OCI-LY1 (cell line): ENCODE measurements at regions not wholly inside any gene's neighbourhood (a gene's known extent, or its start where the extent isn't known, plus 50 kb on each side); places are given as distances from the start of the nearest gene placed in this dataset.

Experiments used
- H2AFZ ChIP-seq: fragments of 200-600 bp; sonication (generic), shearing (Covaris generic); 2 replicates; pipeline ENCODE4 v1.6.0; 2014; ENCODE audit warnings: antibody characterized with exemption, mild to moderate bottlenecking, low read length
- H3F3A ChIP-seq: fragments of 200-600 bp; sonication (generic), shearing (Covaris generic); 2 replicates; pipeline ENCODE4 v1.6.0; 2014; ENCODE audit warnings: mild to moderate bottlenecking, antibody characterized with exemption, low read length, moderate library complexity; ENCODE audit not compliant: insufficient read depth
- H3K27ac ChIP-seq: fragments of 200-600 bp; sonication (generic); 2 replicates; pipeline ENCODE4 v1.5.1; 2014; ENCODE audit warnings: low read length, mixed run types, mild to moderate bottlenecking, low read depth; ENCODE audit not compliant: poor library complexity, severe bottlenecking
- H3K27me3 ChIP-seq: fragments of 200-600 bp; sonication (generic); 2 replicates; pipeline ENCODE4 v1.6.0; 2014; ENCODE audit warnings: antibody characterized with exemption, mild to moderate bottlenecking, low read length, moderate library complexity; ENCODE audit not compliant: insufficient read depth
- H3K36me3 ChIP-seq: fragments of 200-600 bp; sonication (generic); 2 replicates; pipeline ENCODE4 v1.6.1; 2014; ENCODE audit warnings: mild to moderate bottlenecking, antibody characterized with exemption, low read length, moderate library complexity, mixed read lengths; ENCODE audit not compliant: insufficient read depth
- H3K4me1 ChIP-seq: fragments of 200-600 bp; sonication (generic); 2 replicates; pipeline ENCODE4 v1.5.1; 2014; ENCODE audit warnings: mild to moderate bottlenecking, low read length, moderate library complexity; ENCODE audit not compliant: insufficient read depth, severe bottlenecking
- H3K4me2 ChIP-seq: fragments of 200-600 bp; sonication (generic), shearing (Covaris generic); 2 replicates; pipeline ENCODE4 v1.6.1; 2014; ENCODE audit warnings: low read length
- H3K4me3 ChIP-seq: fragments of 200-600 bp; sonication (generic); 2 replicates; pipeline ENCODE4 v1.5.1; 2014; ENCODE audit warnings: low read length, low read depth, mild to moderate bottlenecking, mixed read lengths; ENCODE audit not compliant: poor library complexity, severe bottlenecking
- H3K79me2 ChIP-seq: fragments of 200-600 bp; shearing (Covaris generic); 2 replicates; pipeline ENCODE4 v1.6.1; 2016; ENCODE audit warnings: mixed run types, low read length, mixed read lengths; ENCODE audit not compliant: insufficient read depth
- H3K9ac ChIP-seq: fragments of 200-600 bp; sonication (generic), shearing (Covaris generic); 2 replicates; pipeline ENCODE4 v1.6.1; 2014; ENCODE audit warnings: mild to moderate bottlenecking, low read length, mixed read lengths
- H3K9me2 ChIP-seq: fragments of 200-600 bp; sonication (generic), shearing (Covaris generic); 2 replicates; pipeline ENCODE4 v1.6.1; 2014; ENCODE audit warnings: low read depth, mild to moderate bottlenecking, low read length, mixed read lengths
- H3K9me3 ChIP-seq: fragments of 200-600 bp; shearing (Covaris generic); 2 replicates; pipeline ENCODE4 v1.6.1; 2014; ENCODE audit warnings: low read length, mixed read lengths
- H4K20me1 ChIP-seq: fragments of 200-600 bp; sonication (generic), shearing (Covaris generic); 2 replicates; pipeline ENCODE4 v1.6.0; 2016; ENCODE audit warnings: mild to moderate bottlenecking, low read length; ENCODE audit not compliant: insufficient read depth
- EZH2 ChIP-seq: fragments of 200-600 bp; sonication (generic), shearing (Covaris generic); IDR thresholded peaks from 2 replicates; pipeline ENCODE4 v1.8.0; 2017; ENCODE audit warnings: borderline replicate concordance, mixed run types, mild to moderate bottlenecking, antibody characterized with exemption, low read length, moderate library complexity, mixed read lengths
- TF ChIP-seq, protein P1 (sequence below): fragments of 200-600 bp; sonication (generic), shearing (Covaris generic); IDR thresholded peaks from 2 replicates; pipeline ENCODE4 v1.5.1; 2017; ENCODE audit warnings: mild to moderate bottlenecking, antibody characterized with exemption, low read length, moderate library complexity, mixed read lengths

DNA sequence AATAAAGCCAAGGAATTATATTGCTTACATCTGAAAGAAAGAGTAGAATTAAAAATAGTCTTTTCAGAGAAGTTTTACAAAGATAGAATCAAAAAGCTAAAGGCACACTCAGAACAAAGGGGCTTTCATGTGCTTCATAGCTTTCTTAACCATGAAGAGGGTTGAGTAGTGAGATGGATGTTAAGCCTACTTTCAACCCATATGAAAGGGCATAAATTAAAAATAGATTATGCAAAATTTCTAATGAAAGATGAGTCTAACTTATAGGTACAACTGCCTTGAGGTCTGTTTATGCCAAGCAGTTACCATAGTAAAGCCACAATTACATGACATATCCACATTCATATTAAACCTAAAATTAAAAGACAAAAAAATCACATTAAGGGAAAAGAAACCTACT is 223.3 kb upstream of the ARHGEF26 start:
- no peak for TF ChIP-seq EZH2
- TF ChIP-seq, protein P1, sequence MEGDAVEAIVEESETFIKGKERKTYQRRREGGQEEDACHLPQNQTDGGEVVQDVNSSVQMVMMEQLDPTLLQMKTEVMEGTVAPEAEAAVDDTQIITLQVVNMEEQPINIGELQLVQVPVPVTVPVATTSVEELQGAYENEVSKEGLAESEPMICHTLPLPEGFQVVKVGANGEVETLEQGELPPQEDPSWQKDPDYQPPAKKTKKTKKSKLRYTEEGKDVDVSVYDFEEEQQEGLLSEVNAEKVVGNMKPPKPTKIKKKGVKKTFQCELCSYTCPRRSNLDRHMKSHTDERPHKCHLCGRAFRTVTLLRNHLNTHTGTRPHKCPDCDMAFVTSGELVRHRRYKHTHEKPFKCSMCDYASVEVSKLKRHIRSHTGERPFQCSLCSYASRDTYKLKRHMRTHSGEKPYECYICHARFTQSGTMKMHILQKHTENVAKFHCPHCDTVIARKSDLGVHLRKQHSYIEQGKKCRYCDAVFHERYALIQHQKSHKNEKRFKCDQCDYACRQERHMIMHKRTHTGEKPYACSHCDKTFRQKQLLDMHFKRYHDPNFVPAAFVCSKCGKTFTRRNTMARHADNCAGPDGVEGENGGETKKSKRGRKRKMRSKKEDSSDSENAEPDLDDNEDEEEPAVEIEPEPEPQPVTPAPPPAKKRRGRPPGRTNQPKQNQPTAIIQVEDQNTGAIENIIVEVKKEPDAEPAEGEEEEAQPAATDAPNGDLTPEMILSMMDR = no peak
- no peaks in the 10 kb centered on the region for H3F3A ChIP-seq
- H3K27ac ChIP-seq = no peak overlapping the region

DNA sequence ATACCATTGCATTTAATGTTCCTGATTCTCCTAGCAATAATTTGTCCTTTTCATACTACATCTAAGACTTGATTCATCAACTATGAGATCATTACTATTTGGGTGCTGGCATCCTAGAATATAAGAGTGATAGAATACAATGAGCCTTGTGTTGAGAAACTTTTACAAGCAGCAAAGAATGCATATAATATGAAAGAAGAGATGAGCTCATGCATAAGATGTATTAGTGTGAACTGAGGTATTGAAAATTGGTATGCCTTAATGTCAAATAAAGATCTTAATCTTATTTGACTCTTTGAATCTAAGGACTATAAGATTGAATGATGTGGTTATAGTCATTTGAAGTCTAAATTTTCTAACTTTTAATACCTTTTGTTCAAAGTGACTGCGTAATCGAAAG is 220.0 kb upstream of the ARHGEF26 start:
- Histone ChIP-seq H3K36me3 (no peaks in the 10 kb centered on the region), H3K4me1 (no peaks in the 10 kb centered on the region), H2AFZ (no peak overlapping the region), H4K20me1 (0 out of 2 replicates have a peak, but pooled peaks cover 3% of the 10 kb centered on the region), H3K4me2 (no peak overlapping the region), H3K9me3 (no peaks in the 10 kb centered on the region), H3K79me2 (no peaks in the 10 kb centered on the region), H3K9ac (no peak overlapping the region), H3K4me3 (no peak overlapping the region), H3K27me3 (no peaks in the 10 kb centered on the region), H3K27ac (no peak overlapping the region), H3F3A (no peaks in the 10 kb centered on the region), H3K9me2 (no peaks in the 10 kb centered on the region)
- TF ChIP-seq, protein P1 = no peak
- TF ChIP-seq EZH2 = no peak

More for the DNA sequence above, 223.3 kb upstream of the ARHGEF26 start:
- no peaks in the 10 kb centered on the region for H3K4me1 ChIP-seq
- no peaks in the 10 kb centered on the region for H3K79me2 ChIP-seq
- no peaks in the 10 kb centered on the region for H3K9me2 ChIP-seq
- H3K36me3 ChIP-seq = no peaks in the 10 kb centered on the region
- no peak overlapping the region for H3K4me2 ChIP-seq
- H2AFZ ChIP-seq = no peak overlapping the region
- no peak overlapping the region for H3K9ac ChIP-seq
- H3K27me3 ChIP-seq = no peaks in the 10 kb centered on the region
- 0 out of 2 replicates have a peak, but pooled peaks cover 3% of the 10 kb centered on the region for H4K20me1 ChIP-seq
- H3K9me3 ChIP-seq = no peaks in the 10 kb centered on the region
- no peak overlapping the region for H3K4me3 ChIP-seq

DNA sequence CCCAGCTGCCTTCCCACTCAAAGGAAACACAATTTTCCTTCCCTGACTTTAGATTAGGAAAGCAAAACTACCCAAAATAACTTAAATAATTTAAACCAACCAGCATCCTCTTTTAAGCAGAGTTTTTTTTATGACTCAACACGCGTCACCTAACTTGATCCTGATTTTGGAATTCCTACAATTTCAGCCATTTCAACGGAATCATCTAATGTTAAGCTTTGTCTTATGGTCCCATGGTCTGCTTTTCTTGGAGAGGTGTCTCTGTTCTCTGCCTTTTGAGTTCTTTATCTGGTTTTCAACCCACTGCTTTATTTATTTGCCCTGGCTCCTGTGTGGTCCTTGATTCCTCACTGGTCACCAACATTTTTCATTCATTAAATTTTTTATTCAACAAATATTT is 219.2 kb upstream of the ARHGEF26 start:
- no peak overlapping the region for H3K9ac ChIP-seq
- no peak for TF ChIP-seq EZH2
- TF ChIP-seq, protein P1 = no peak

More for the DNA sequence above, 219.2 kb upstream of the ARHGEF26 start:
- no peaks in the 10 kb centered on the region for H3K9me2 ChIP-seq
- 0 out of 2 replicates have a peak, but pooled peaks cover 3% of the 10 kb centered on the region for H4K20me1 ChIP-seq
- H3K27me3 ChIP-seq = no peaks in the 10 kb centered on the region
- no peak overlapping the region for H2AFZ ChIP-seq
- H3K4me1 ChIP-seq = no peaks in the 10 kb centered on the region
- no peak overlapping the region for H3K4me2 ChIP-seq
- H3K4me3 ChIP-seq = no peak overlapping the region
- H3K9me3 ChIP-seq = no peaks in the 10 kb centered on the region
- no peaks in the 10 kb centered on the region for H3K79me2 ChIP-seq
- no peaks in the 10 kb centered on the region for H3K36me3 ChIP-seq
- H3F3A ChIP-seq = no peaks in the 10 kb centered on the region
- no peak overlapping the region for H3K27ac ChIP-seq
